Right lobe of liver (tissue), 4 donors: ENCODE measurements at regions not wholly inside any gene's neighbourhood (a gene's known extent, or its start where the extent isn't known, plus 50 kb on each side); places are given as distances from the start of the nearest gene placed in this dataset.

Experiments
- POLR2A ChIP-seq: fragments of 450-650 bp; IDR thresholded peaks from one replicate; pipeline ENCODE4 v1.6.1; 2017; ENCODE audit warnings: antibody characterized with exemption, mild to moderate bottlenecking
- TF ChIP-seq, protein P1 (sequence below), 4 donors: fragments of 200-600 bp in 3 of 4; fragments of 450-650 bp in 1 of 4; IDR thresholded peaks; one replicate each; pipeline versions ENCODE4 v1.5.1 to v1.8.0; 2016 to 2022; ENCODE audit warnings: antibody characterized with exemption in 4 of 4, mild to moderate bottlenecking in 2 of 4
- donor health status: DM: no; HTN: no; CAD: no.
- donor health status: DM: no; HTN: no; CAD: no.
- donor health status: DM: no; HTN: yes; CAD: no.

DNA sequence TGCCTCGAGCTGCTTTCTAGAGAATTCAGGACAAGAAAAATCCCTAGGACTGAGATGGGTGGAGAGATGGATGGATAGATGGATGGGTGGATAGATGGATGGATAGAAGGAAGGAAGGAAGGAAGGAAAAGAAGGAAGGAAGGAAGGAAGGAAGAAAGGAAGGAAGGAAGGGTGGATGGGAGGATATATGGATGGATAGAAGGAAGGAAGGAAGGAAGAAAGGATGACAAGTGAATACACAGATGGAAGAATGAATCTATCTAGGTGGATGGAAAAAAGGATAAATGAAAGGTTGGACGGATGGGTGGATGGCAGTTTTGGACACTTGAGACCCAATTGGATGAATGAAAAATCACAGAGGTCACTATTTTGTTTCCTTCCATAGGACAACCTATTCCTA is 120.4 kb upstream of the KAZN start:
- TF ChIP-seq, protein P1, sequence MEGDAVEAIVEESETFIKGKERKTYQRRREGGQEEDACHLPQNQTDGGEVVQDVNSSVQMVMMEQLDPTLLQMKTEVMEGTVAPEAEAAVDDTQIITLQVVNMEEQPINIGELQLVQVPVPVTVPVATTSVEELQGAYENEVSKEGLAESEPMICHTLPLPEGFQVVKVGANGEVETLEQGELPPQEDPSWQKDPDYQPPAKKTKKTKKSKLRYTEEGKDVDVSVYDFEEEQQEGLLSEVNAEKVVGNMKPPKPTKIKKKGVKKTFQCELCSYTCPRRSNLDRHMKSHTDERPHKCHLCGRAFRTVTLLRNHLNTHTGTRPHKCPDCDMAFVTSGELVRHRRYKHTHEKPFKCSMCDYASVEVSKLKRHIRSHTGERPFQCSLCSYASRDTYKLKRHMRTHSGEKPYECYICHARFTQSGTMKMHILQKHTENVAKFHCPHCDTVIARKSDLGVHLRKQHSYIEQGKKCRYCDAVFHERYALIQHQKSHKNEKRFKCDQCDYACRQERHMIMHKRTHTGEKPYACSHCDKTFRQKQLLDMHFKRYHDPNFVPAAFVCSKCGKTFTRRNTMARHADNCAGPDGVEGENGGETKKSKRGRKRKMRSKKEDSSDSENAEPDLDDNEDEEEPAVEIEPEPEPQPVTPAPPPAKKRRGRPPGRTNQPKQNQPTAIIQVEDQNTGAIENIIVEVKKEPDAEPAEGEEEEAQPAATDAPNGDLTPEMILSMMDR (IDR thresholded peaks at IDR 0.05) = no peak
- TF ChIP-seq POLR2A = no peak
